Osteoblast (primary cell): ENCODE measurements at regions not wholly inside any gene's neighbourhood (a gene's known extent, or its start where the extent isn't known, plus 50 kb on each side); places are given as distances from the start of the nearest gene placed in this dataset.

Source experiments
- DNase-seq: peaks from one replicate; pipeline ENCODE4 v3.0.0; 2011; ENCODE audit warnings: low spot score, mixed read lengths; ENCODE audit not compliant: insufficient read length; ENCODE audit errors: missing footprints
- H2AFZ ChIP-seq: 2 replicates; pipeline ENCODE4 v1.6.0; 2011; ENCODE audit warnings: mild to moderate bottlenecking, low read length
- H3K27ac ChIP-seq: 2 replicates; pipeline ENCODE4 v1.5.1; 2011; ENCODE audit warnings: mild to moderate bottlenecking, low read depth, low read length, moderate library complexity
- H3K27me3 ChIP-seq: 2 replicates; pipeline ENCODE4 v1.6.0; 2012; ENCODE audit warnings: mild to moderate bottlenecking, control low read depth, inconsistent platforms, low read length, moderate library complexity; ENCODE audit not compliant: insufficient read depth
- H3K36me3 ChIP-seq: 2 replicates; pipeline ENCODE4 v1.5.1; 2011; ENCODE audit warnings: mild to moderate bottlenecking, low read length, control low read depth, moderate library complexity; ENCODE audit not compliant: insufficient read depth
- H3K4me1 ChIP-seq: 2 replicates; pipeline ENCODE4 v1.5.1; 2011; ENCODE audit warnings: mild to moderate bottlenecking, low read length, control low read depth, moderate library complexity; ENCODE audit not compliant: insufficient read depth
- H3K4me2 ChIP-seq: 2 replicates; pipeline ENCODE4 v1.6.0; 2011; ENCODE audit warnings: mild to moderate bottlenecking, low read length; ENCODE audit not compliant: insufficient read depth
- H3K4me3 ChIP-seq: fragments of 200-600 bp; sonication (generic); 3 replicates; pipeline ENCODE4 v1.5.1; 2012; ENCODE audit warnings: mild to moderate bottlenecking, low read length, inconsistent platforms; ENCODE audit not compliant: insufficient read depth
- H3K79me2 ChIP-seq: 2 replicates; pipeline ENCODE4 v1.6.0; 2012; ENCODE audit warnings: mild to moderate bottlenecking, low read length, control low read depth, inconsistent platforms; ENCODE audit not compliant: insufficient read depth
- H3K9me3 ChIP-seq: 2 replicates; pipeline ENCODE4 v1.5.1; 2011; ENCODE audit warnings: low read depth, low read length, control low read depth
- H4K20me1 ChIP-seq: 2 replicates; pipeline ENCODE4 v1.6.0; 2012; ENCODE audit warnings: mild to moderate bottlenecking, low read length, control low read depth; ENCODE audit not compliant: insufficient read depth
- CTCF ChIP-seq: IDR thresholded peaks from 2 replicates; pipeline ENCODE4 v1.5.1; 2011; ENCODE audit warnings: mild to moderate bottlenecking, low read depth, low read length, moderate library complexity; ENCODE audit errors: extremely low read depth

- Histone ChIP-seq H2AFZ (no peak overlapping the region), H3K4me2 (no peak overlapping the region), H3K79me2 (no peaks in the 10 kb centered on the region), H3K4me1 (no peaks in the 10 kb centered on the region), H3K9me3 (no peaks in the 10 kb centered on the region), H3K27me3 (peaks cover 17% of the 10 kb centered on the region), H4K20me1 (no peaks in the 10 kb centered on the region), H3K36me3 (no peaks in the 10 kb centered on the region), H3K4me3 (no peak overlapping the region), H3K27ac (no peak overlapping the region)
- DNase-seq, result peak; percentile 48
- TF ChIP-seq CTCF, result no peak
Measured at GRCh38 chr20:63070771-63071540, 64.2 kb upstream of the BHLHE23 start.

- H2AFZ ChIP-seq, result no peak overlapping the region
- H3K9me3 ChIP-seq, result no peaks in the 10 kb centered on the region
- H3K4me2 ChIP-seq, result no peak overlapping the region
- H3K4me3 ChIP-seq, result no peak overlapping the region
- no peaks in the 10 kb centered on the region for H3K79me2 ChIP-seq
- no peaks in the 10 kb centered on the region for H4K20me1 ChIP-seq
- no peak for TF ChIP-seq CTCF
- H3K27ac ChIP-seq, result no peak overlapping the region
- no peaks in the 10 kb centered on the region for H3K4me1 ChIP-seq
- no peak for DNase-seq
- no peaks in the 10 kb centered on the region for H3K36me3 ChIP-seq
- peaks cover 17% of the 10 kb centered on the region for H3K27me3 ChIP-seq
Measured at GRCh38 chr20:63070301-63070625, 63.5 kb upstream of the BHLHE23 start.

DNA sequence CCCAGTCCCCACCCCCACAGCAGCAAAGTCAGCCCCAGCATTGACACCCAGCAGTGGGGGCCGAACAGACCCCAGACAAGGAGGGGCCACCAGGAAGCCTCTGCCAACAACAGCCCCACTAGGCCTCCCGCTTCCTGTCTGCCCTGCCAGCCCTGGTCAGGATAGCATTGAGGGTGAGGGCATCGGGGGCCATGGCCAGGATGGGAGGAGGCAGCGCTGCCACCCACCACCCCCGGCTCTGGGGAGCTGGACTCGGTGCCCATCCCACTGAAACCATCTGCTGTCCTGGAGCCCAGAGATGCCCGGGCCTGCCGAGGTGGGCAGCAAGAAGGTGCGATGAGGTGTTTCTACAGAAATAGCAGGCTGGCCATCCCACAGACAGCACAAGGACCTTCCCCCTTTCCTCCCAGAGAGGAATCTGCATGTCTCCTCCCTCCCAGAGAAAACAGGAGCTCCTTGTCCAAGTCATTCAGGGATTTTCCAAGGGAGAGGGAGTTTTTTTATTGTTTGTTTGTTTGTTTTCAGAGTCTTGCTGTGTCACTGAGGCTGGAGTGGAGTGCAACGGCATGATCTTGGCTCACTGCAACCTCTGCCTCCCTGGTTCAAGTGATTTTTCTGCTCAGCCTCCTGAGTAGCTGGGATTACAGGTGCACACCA lies 62.1 kb upstream of the BHLHE23 start:
- Histone ChIP-seq H3K4me1 (no peaks in the 10 kb centered on the region), H3K79me2 (no peaks in the 10 kb centered on the region), H3K4me3 (no peak overlapping the region), H2AFZ (no peak overlapping the region), H3K9me3 (no peaks in the 10 kb centered on the region), H3K4me2 (no peak overlapping the region), H3K27ac (no peak overlapping the region), H3K27me3 (peaks cover 16% of the 10 kb centered on the region), H4K20me1 (no peaks in the 10 kb centered on the region), H3K36me3 (no peaks in the 10 kb centered on the region)
- peak; percentile 37 for DNase-seq
- no peak for TF ChIP-seq CTCF

GRCh38 chr20:63067721-63068560 lies 61.2 kb upstream of the BHLHE23 start:
- no peak for TF ChIP-seq CTCF
- Histone ChIP-seq H3K4me2 (no peak overlapping the region), H3K36me3 (no peaks in the 10 kb centered on the region), H3K27ac (no peak overlapping the region), H3K4me1 (no peaks in the 10 kb centered on the region), H3K9me3 (no peaks in the 10 kb centered on the region), H4K20me1 (no peaks in the 10 kb centered on the region), H3K27me3 (peaks cover 7% of the 10 kb centered on the region), H3K4me3 (no peak overlapping the region), H3K79me2 (no peaks in the 10 kb centered on the region), H2AFZ (no peak overlapping the region)
- peak; percentile 30 for DNase-seq
